HEK293T (cell line): ENCODE measurements at regions not wholly inside any gene's neighbourhood (a gene's known extent, or its start where the extent isn't known, plus 50 kb on each side); places are given as distances from the start of the nearest gene placed in this dataset.

Experiments used
- CTCF ChIA-PET: fragments of 350-600 bp; formaldehyde crosslinking; extraction: SDS; loops from one replicate; lab custom pipeline; 2021; ENCODE audit warnings: antibody characterized with exemption, inconsistent platforms; lab: Yijun Ruan, JAX
- POLR2A ChIA-PET: fragments of 350-600 bp; formaldehyde crosslinking; extraction: SDS; loops from one replicate; lab custom pipeline; 2020; ENCODE audit warnings: antibody characterized with exemption, inconsistent platforms; lab: Yijun Ruan, JAX
- DNase-seq: peaks from one replicate; pipeline ENCODE4 v3.0.0; 2012; ENCODE audit warnings: mixed read lengths; ENCODE audit errors: extremely low spot score
- ARNT ChIP-seq: fragments of 450-650 bp; IDR thresholded peaks from 2 replicates; pipeline ENCODE4 v1.6.1; 2017; ENCODE audit warnings: mild to moderate bottlenecking
- BHLHE40 ChIP-seq: fragments of 450-650 bp; IDR thresholded peaks from 2 replicates; pipeline ENCODE4 v1.6.1; 2016; ENCODE audit warnings: mild to moderate bottlenecking, moderate library complexity, borderline replicate concordance
- CTBP1 ChIP-seq: fragments of 450-650 bp; IDR thresholded peaks from 2 replicates; pipeline ENCODE4 v1.6.1; 2016; ENCODE audit warnings: borderline replicate concordance
- ELF4 ChIP-seq: fragments of 450-650 bp; IDR thresholded peaks from 2 replicates; pipeline ENCODE4 v1.6.1; 2017; ENCODE audit warnings: antibody characterized with exemption
- FOXA1 ChIP-seq: fragments of 450-650 bp; IDR thresholded peaks from 2 replicates; pipeline ENCODE4 v1.6.1; 2016; ENCODE audit warnings: mild to moderate bottlenecking
- FOXK2 ChIP-seq: fragments of 450-650 bp; IDR thresholded peaks from 2 replicates; pipeline ENCODE4 v1.6.1; 2016; ENCODE audit warnings: mild to moderate bottlenecking
- FOXM1 ChIP-seq: fragments of 450-650 bp; IDR thresholded peaks from 2 replicates; pipeline ENCODE4 v1.6.1; 2017; ENCODE audit warnings: mild to moderate bottlenecking, borderline replicate concordance
- HDGF ChIP-seq: fragments of 450-650 bp; IDR thresholded peaks from 2 replicates; pipeline ENCODE4 v1.6.1; 2017; ENCODE audit warnings: antibody characterized with exemption, borderline replicate concordance
- L3MBTL2 ChIP-seq: fragments of 450-650 bp; conservative IDR thresholded peaks from 2 replicates; pipeline ENCODE4 v1.6.1; 2016; ENCODE audit warnings: mild to moderate bottlenecking
- LEF1 ChIP-seq: fragments of 450-650 bp; IDR thresholded peaks from 2 replicates; pipeline ENCODE4 v1.6.1; 2017; ENCODE audit warnings: mild to moderate bottlenecking, borderline replicate concordance
- NFRKB ChIP-seq: fragments of 450-650 bp; IDR thresholded peaks from 2 replicates; pipeline ENCODE4 v1.6.1; 2016; ENCODE audit warnings: mild to moderate bottlenecking, moderate library complexity
- PKNOX1 ChIP-seq: fragments of 450-650 bp; IDR thresholded peaks from 2 replicates; pipeline ENCODE4 v1.6.1; 2016
- SP1 ChIP-seq: fragments of 450-650 bp; IDR thresholded peaks from 2 replicates; pipeline ENCODE4 v1.6.1; 2017
- SUZ12 ChIP-seq: fragments of 450-650 bp; IDR thresholded peaks from 2 replicates; pipeline ENCODE4 v1.6.1; 2016; ENCODE audit warnings: mild to moderate bottlenecking
- TARDBP ChIP-seq: fragments of 450-650 bp; IDR thresholded peaks from 2 replicates; pipeline ENCODE4 v1.6.1; 2016
- ZNF384 ChIP-seq: fragments of 450-650 bp; IDR thresholded peaks from 2 replicates; pipeline ENCODE4 v1.6.1; 2016

- DNase-seq = no peak
- TF ChIP-seq ELF4 (no peak), HDGF (no peak), FOXM1 (no peak), CTBP1 (no peak), SP1 (no peak), PKNOX1 (no peak), ARNT (no peak), BHLHE40 (no peak), L3MBTL2 (no peak), NFRKB (no peak), LEF1 (no peak), SUZ12 (no peak), FOXA1 (no peak), TARDBP (no peak), FOXK2 (no peak), ZNF384 (no peak)
- CTCF ChIA-PET = no interaction called here
- POLR2A ChIA-PET = no interaction called here
These were observed 479.1 kb upstream of the NRXN1 start for GRCh38 chr2:51511002-51511401.

GRCh38 chr2:51510303-51510702, 478.4 kb upstream of the NRXN1 start:
- TF ChIP-seq FOXM1 = no peak
- TF ChIP-seq ARNT = no peak
- TF ChIP-seq HDGF = no peak
- no peak for TF ChIP-seq FOXK2
- no peak for TF ChIP-seq TARDBP
- no peak for TF ChIP-seq SP1
- no peak for TF ChIP-seq SUZ12
- TF ChIP-seq L3MBTL2 = no peak
- no peak for TF ChIP-seq BHLHE40
- TF ChIP-seq FOXA1 = no peak
- no peak for TF ChIP-seq LEF1
- TF ChIP-seq NFRKB = no peak
- TF ChIP-seq PKNOX1 = no peak
- TF ChIP-seq ZNF384 = no peak
- TF ChIP-seq CTBP1 = no peak
- DNase-seq = no peak
- ChIA-PET CTCF (no interaction called here), POLR2A (no interaction called here)

GRCh38 chr2:51505533-51505932, 473.6 kb upstream of the NRXN1 start:
- ChIA-PET CTCF (no interaction called here), POLR2A (no interaction called here)
- no peak for DNase-seq
- no peak for TF ChIP-seq FOXK2

GRCh38 chr2:51490576-51491234, 458.8 kb upstream of the NRXN1 start:
- POLR2A ChIA-PET = no interaction called here
- TF ChIP-seq FOXM1 = no peak
- no peak for TF ChIP-seq FOXA1
- no peak for TF ChIP-seq SUZ12
- no peak for TF ChIP-seq PKNOX1
- no peak for TF ChIP-seq NFRKB
- TF ChIP-seq ZNF384 = no peak
- TF ChIP-seq ARNT = no peak
- no peak for TF ChIP-seq CTBP1
- TF ChIP-seq TARDBP = no peak
- TF ChIP-seq BHLHE40 = no peak
- no peak for TF ChIP-seq FOXK2
- TF ChIP-seq LEF1 = no peak
- no peak for TF ChIP-seq HDGF
- TF ChIP-seq ELF4 = no peak
- TF ChIP-seq SP1 = no peak
- TF ChIP-seq L3MBTL2 = no peak
- CTCF ChIA-PET = no interaction called here
- DNase-seq = no peak

- DNase-seq = no peak
- ChIA-PET POLR2A (no interaction called here), CTCF (no interaction called here)
- no peak for TF ChIP-seq ELF4
- no peak for TF ChIP-seq FOXA1
- no peak for TF ChIP-seq NFRKB
- no peak for TF ChIP-seq FOXK2
- no peak for TF ChIP-seq TARDBP
These were observed 452.7 kb upstream of the NRXN1 start for GRCh38 chr2:51484605-51485004.

- no peak for TF ChIP-seq TARDBP
- TF ChIP-seq PKNOX1 = no peak
- no peak for TF ChIP-seq ELF4
- no peak for TF ChIP-seq BHLHE40
- no peak for TF ChIP-seq L3MBTL2
- DNase-seq = no peak
- CTCF ChIA-PET = no interaction called here
- POLR2A ChIA-PET = no interaction called here
These were observed 451.8 kb upstream of the NRXN1 start for GRCh38 chr2:51483720-51484119.
